HEK293 (cell line): ENCODE measurements at regions not wholly inside any gene's neighbourhood (a gene's known extent, or its start where the extent isn't known, plus 50 kb on each side); places are given as distances from the start of the nearest gene placed in this dataset.

Experiments
- CTCF ChIA-PET: fragments of 350-600 bp; formaldehyde crosslinking; extraction: SDS; loops from one replicate; lab custom pipeline; 2021; ENCODE audit warnings: antibody characterized with exemption; lab: Yijun Ruan, JAX
- POLR2A ChIA-PET: fragments of 300-600 bp; formaldehyde crosslinking; extraction: SDS; loops from one replicate; lab custom pipeline; 2020; ENCODE audit warnings: antibody characterized with exemption, inconsistent platforms; lab: Yijun Ruan, JAX
- H3K27ac ChIP-seq: fragments of 200-500 bp; sonication (Bioruptor generic); 2 replicates; pipeline ENCODE4 v1.5.1; 2014; ENCODE audit warnings: low read depth, low read length, control low read depth, inconsistent platforms; ENCODE audit errors: extremely low read depth
- H3K36me3 ChIP-seq, 2 experiments: fragments of 200-500 bp in 1 of 2; sonication (Bioruptor generic) in 1 of 2; 1 replicate in 1 of 2; 2 replicates in 1 of 2; pipeline ENCODE4 v1.5.1; 2014 to 2017; ENCODE audit warnings: inconsistent platforms in 2 of 2, low read length in 2 of 2; ENCODE audit not compliant: control insufficient read depth in 2 of 2, insufficient read depth in 1 of 2
- H3K4me1 ChIP-seq: fragments of 200-500 bp; sonication (Bioruptor generic); 2 replicates; pipeline ENCODE4 v1.5.1; 2014; ENCODE audit warnings: mild to moderate bottlenecking, low read length, inconsistent platforms; ENCODE audit not compliant: control insufficient read depth, insufficient read depth
- H3K4me3 ChIP-seq: 2 replicates; pipeline ENCODE4 v1.5.1; 2011; ENCODE audit warnings: low read depth, mild to moderate bottlenecking, control low read depth, low read length, moderate library complexity
- H3K9me3 ChIP-seq: fragments of 200-500 bp; sonication (Bioruptor generic); 2 replicates; pipeline ENCODE4 v1.5.1; 2014; ENCODE audit warnings: low read depth, low read length, inconsistent platforms; ENCODE audit not compliant: control insufficient read depth, insufficient read depth
- BCL11A ChIP-seq: fragments of 450-650 bp; formaldehyde crosslinking; IDR thresholded peaks from 2 replicates; pipeline ENCODE4 v1.5.1; 2016; ENCODE audit warnings: low read depth, missing biosample characterization, missing genetic modification characterization
- CTCF ChIP-seq: fragments of 450-650 bp; formaldehyde crosslinking; IDR thresholded peaks from 2 replicates; pipeline ENCODE4 v1.5.1; 2016; ENCODE audit warnings: missing biosample characterization, missing genetic modification characterization
- FEZF1 ChIP-seq: fragments of 450-650 bp; formaldehyde crosslinking; IDR thresholded peaks from 2 replicates; pipeline ENCODE4 v1.5.1; 2016; ENCODE audit warnings: missing biosample characterization, missing genetic modification characterization
- GLI4 ChIP-seq: fragments of 450-650 bp; formaldehyde crosslinking; IDR thresholded peaks from 2 replicates; pipeline ENCODE4 v1.5.1; 2016; ENCODE audit warnings: missing biosample characterization, missing genetic modification characterization
- SCRT2 ChIP-seq: fragments of 450-650 bp; formaldehyde crosslinking; IDR thresholded peaks from 2 replicates; pipeline ENCODE4 v1.5.1; 2016; ENCODE audit warnings: missing biosample characterization, missing genetic modification characterization
- SP2 ChIP-seq: fragments of 450-650 bp; formaldehyde crosslinking; IDR thresholded peaks from 2 replicates; pipeline ENCODE4 v1.5.1; 2016; ENCODE audit warnings: missing biosample characterization, missing genetic modification characterization
- TCF7L2 ChIP-seq: IDR thresholded peaks from 2 replicates; pipeline ENCODE4 v1.6.1; 2011; ENCODE audit warnings: low read depth, mild to moderate bottlenecking, inconsistent platforms, low read length, moderate library complexity, borderline replicate concordance
- TSHZ1 ChIP-seq: fragments of 450-650 bp; formaldehyde crosslinking; IDR thresholded peaks from 2 replicates; pipeline ENCODE4 v1.5.1; 2016; ENCODE audit warnings: missing biosample characterization, missing genetic modification characterization, borderline replicate concordance
- ZBTB26 ChIP-seq: fragments of 450-650 bp; formaldehyde crosslinking; optimal IDR thresholded peaks from 2 replicates; pipeline ENCODE3; 2016; ENCODE audit warnings: missing biosample characterization, mild to moderate bottlenecking, missing genetic modification characterization
- ZBTB7A ChIP-seq: fragments of 450-650 bp; formaldehyde crosslinking; IDR thresholded peaks from 2 replicates; pipeline ENCODE4 v1.5.1; 2016; ENCODE audit warnings: low read depth, missing biosample characterization, missing genetic modification characterization
- ZBTB8A ChIP-seq: fragments of 450-650 bp; formaldehyde crosslinking; IDR thresholded peaks from 2 replicates; pipeline ENCODE4 v1.5.1; 2016; ENCODE audit warnings: missing biosample characterization, missing genetic modification characterization
- ZFP3 ChIP-seq: fragments of 450-650 bp; formaldehyde crosslinking; IDR thresholded peaks from 2 replicates; pipeline ENCODE4 v1.5.1; 2016; ENCODE audit warnings: low read depth, missing biosample characterization, missing genetic modification characterization
- ZNF157 ChIP-seq: fragments of 450-650 bp; formaldehyde crosslinking; IDR thresholded peaks from 2 replicates; pipeline ENCODE4 v1.5.1; 2016; ENCODE audit warnings: missing biosample characterization, missing genetic modification characterization
- ZNF174 ChIP-seq: fragments of 450-650 bp; formaldehyde crosslinking; IDR thresholded peaks from 2 replicates; pipeline ENCODE4 v1.5.0; 2017; ENCODE audit warnings: missing biosample characterization, mild to moderate bottlenecking, missing genetic modification characterization
- ZNF221 ChIP-seq: fragments of 450-650 bp; formaldehyde crosslinking; IDR thresholded peaks from 2 replicates; pipeline ENCODE4 v1.5.1; 2017; ENCODE audit warnings: missing biosample characterization, missing genetic modification characterization, borderline replicate concordance
- ZNF26 ChIP-seq: fragments of 450-650 bp; formaldehyde crosslinking; IDR thresholded peaks from 2 replicates; pipeline ENCODE4 v1.5.1; 2016; ENCODE audit warnings: missing biosample characterization, missing genetic modification characterization
- ZNF266 ChIP-seq: fragments of 450-650 bp; formaldehyde crosslinking; IDR thresholded peaks from 2 replicates; pipeline ENCODE4 v1.5.1; 2016; ENCODE audit warnings: missing biosample characterization, missing genetic modification characterization, low read depth
- ZNF302 ChIP-seq: fragments of 450-650 bp; formaldehyde crosslinking; IDR thresholded peaks from 2 replicates; pipeline ENCODE4 v1.5.1; 2016; ENCODE audit warnings: missing biosample characterization, missing genetic modification characterization, low read depth
- ZNF391 ChIP-seq: fragments of 450-650 bp; formaldehyde crosslinking; IDR thresholded peaks from 2 replicates; pipeline ENCODE4 v1.5.1; 2016; ENCODE audit warnings: low read depth, missing biosample characterization, missing genetic modification characterization, borderline replicate concordance
- ZNF423 ChIP-seq: fragments of 450-650 bp; formaldehyde crosslinking; IDR thresholded peaks from 2 replicates; pipeline ENCODE4 v1.5.1; 2016; ENCODE audit warnings: missing biosample characterization, missing genetic modification characterization
- ZNF530 ChIP-seq: fragments of 450-650 bp; formaldehyde crosslinking; IDR thresholded peaks from 2 replicates; pipeline ENCODE4 v1.5.1; 2016; ENCODE audit warnings: low read depth, missing biosample characterization, missing genetic modification characterization
- ZNF585B ChIP-seq: fragments of 450-650 bp; formaldehyde crosslinking; IDR thresholded peaks from 2 replicates; pipeline ENCODE4 v1.5.1; 2016; ENCODE audit warnings: missing biosample characterization, missing genetic modification characterization
- ZNF624 ChIP-seq: fragments of 450-650 bp; formaldehyde crosslinking; IDR thresholded peaks from 2 replicates; pipeline ENCODE4 v1.5.1; 2017; ENCODE audit warnings: missing biosample characterization, missing genetic modification characterization
- ZNF654 ChIP-seq: fragments of 450-650 bp; formaldehyde crosslinking; IDR thresholded peaks from 2 replicates; pipeline ENCODE4 v1.5.1; 2016; ENCODE audit warnings: low read depth, missing biosample characterization, missing genetic modification characterization
- ZNF777 ChIP-seq: fragments of 450-650 bp; formaldehyde crosslinking; IDR thresholded peaks from 2 replicates; pipeline ENCODE4 v1.5.1; 2017; ENCODE audit warnings: missing biosample characterization, missing genetic modification characterization, borderline replicate concordance
- ZNF843 ChIP-seq: fragments of 450-650 bp; formaldehyde crosslinking; IDR thresholded peaks from 2 replicates; pipeline ENCODE4 v1.5.1; 2016; ENCODE audit warnings: missing biosample characterization, missing genetic modification characterization
- ZSCAN30 ChIP-seq: fragments of 450-650 bp; IDR thresholded peaks from 2 replicates; pipeline ENCODE4 v1.5.1; 2018; ENCODE audit warnings: missing biosample characterization, mild to moderate bottlenecking, missing genetic modification characterization, moderate library complexity

GRCh38 chr18:76075777-76076176, 419.3 kb downstream of the ZNF516 start:
- no peak overlapping the region for H3K27ac ChIP-seq
- ChIA-PET CTCF (interaction anchor here (0.5 to 1.1 kb wide), 3 partner anchors 10 to 17 kb away, joined by 3 read pairs; no protein-coding TSS in a partner anchor), POLR2A (no interaction called here)
- H3K4me1 ChIP-seq = no peaks in the 10 kb centered on the region
- no peaks in the 10 kb centered on the region for H3K36me3 ChIP-seq
- H3K9me3 ChIP-seq = no peaks in the 10 kb centered on the region
- H3K4me3 ChIP-seq = no peak overlapping the region
- no peak for TF ChIP-seq ZNF423 (tag by site-specific recombination)
- TF ChIP-seq ZNF624 = no peak
- no peak for TF ChIP-seq ZBTB7A (tag by site-specific recombination)

- TF ChIP-seq ZBTB8A (no peak), ZFP3 (tag by site-specific recombination) (no peak), ZNF585B (no peak), ZSCAN30 (tag by site-specific recombination) (no peak), ZNF843 (tag by site-specific recombination) (no peak), TCF7L2 (no peak), ZNF777 (tag by site-specific recombination) (no peak)
- no peak overlapping the region for H3K4me3 ChIP-seq
- POLR2A ChIA-PET = no interaction called here
- no peaks in the 10 kb centered on the region for H3K36me3 ChIP-seq
- H3K9me3 ChIP-seq = no peaks in the 10 kb centered on the region
- CTCF ChIA-PET = interaction anchor here (0.6 to 0.9 kb wide), 2 partner anchors 13 to 738 kb away, joined by 3 to 4 read pairs; no protein-coding TSS in a partner anchor
- H3K27ac ChIP-seq = no peak overlapping the region
- no peaks in the 10 kb centered on the region for H3K4me1 ChIP-seq
These were observed 430.0 kb downstream of the ZNF516 start for GRCh38 chr18:76064998-76065397.

GRCh38 chr18:76058146-76058545, 436.9 kb downstream of the ZNF516 start:
- H3K4me1 ChIP-seq = no peaks in the 10 kb centered on the region
- POLR2A ChIA-PET = no interaction called here
- H3K36me3 ChIP-seq = no peaks in the 10 kb centered on the region
- H3K9me3 ChIP-seq = no peaks in the 10 kb centered on the region
- TF ChIP-seq ZBTB26 (tag by site-specific recombination) (no peak), BCL11A (no peak), ZNF266 (tag by site-specific recombination) (no peak), TSHZ1 (tag by site-specific recombination) (no peak), ZNF654 (tag by site-specific recombination) (no peak), ZNF174 (tag by site-specific recombination) (no peak), FEZF1 (tag by site-specific recombination) (no peak), ZNF530 (tag by site-specific recombination) (no peak), ZNF391 (no peak), ZNF221 (tag by site-specific recombination) (no peak), ZNF302 (no peak), ZNF26 (tag by site-specific recombination) (no peak), CTCF (tag by site-specific recombination) (no peak), SP2 (no peak), SCRT2 (tag by site-specific recombination) (no peak), ZNF157 (no peak), GLI4 (no peak)
- TF ChIP-seq, all 188 proteins: peak for 0
- H3K4me3 ChIP-seq = no peak overlapping the region
- CTCF ChIA-PET = no interaction called here
- H3K27ac ChIP-seq = no peak overlapping the region
